ENCODE measurements at regions not wholly inside any gene's neighbourhood (a gene's known extent, or its start where the extent isn't known, plus 50 kb on each side); places are given as distances from the start of the nearest gene placed in this dataset.

GRCh38 chr6:152848919-152849318 is 98.3 kb downstream of the VIP start:
- no peak overlapping the region for H2AFZ ChIP-seq (ENCODE audit: low read length)
- H3K27ac ChIP-seq (ENCODE audit: low read depth, low read length): no peak overlapping the region
- CTCF ChIA-PET (ENCODE audit: partially characterized antibody): interaction anchor here (0.5 to 2.2 kb wide), 4 partner anchors 11 to 463 kb away, joined by 3 to 8 read pairs (median 6); no protein-coding TSS in a partner anchor
- POLR2A ChIA-PET (ENCODE audit: partially characterized antibody): interaction anchor here (0.8 kb wide), 1 partner anchor 63 kb away, joined by 3 read pairs; no protein-coding TSS in a partner anchor
- H3K14ac ChIP-seq (ENCODE audit: insufficient read length): no peak overlapping the region
- H3K4me2 ChIP-seq (ENCODE audit: insufficient read depth in 1 of 2, low read depth in 2 of 2, low read length in 2 of 2): no peak overlapping the region
- H2BK15ac ChIP-seq (ENCODE audit: low read length): no peak overlapping the region
- H2BK5ac ChIP-seq (ENCODE audit: low read depth, low read length): no peak overlapping the region
- H3K4me3 ChIP-seq (ENCODE audit: extremely low read depth in 1 of 4, insufficient read depth in 2 of 4, low read depth in 3 of 4, low read length in 4 of 4): no peak overlapping the region
- FAIRE-seq: no peak
- no peaks in the 10 kb centered on the region for H4K20me1 ChIP-seq (replicated peaks in 1 of 2; ENCODE audit: control insufficient read depth in 1 of 2, insufficient read depth in 2 of 2, low read length in 2 of 2)
- no peak overlapping the region for H3K18ac ChIP-seq (ENCODE audit: extremely low read depth, low read length)
- H2AK5ac ChIP-seq (ENCODE audit: low read depth, low read length): no peak overlapping the region
- no peaks in the 10 kb centered on the region for H3K4me1 ChIP-seq (replicated peaks in 1 of 4; ENCODE audit: control insufficient read depth in 3 of 4, insufficient read depth in 4 of 4, low read length in 3 of 4)
- no peak overlapping the region for H2BK20ac ChIP-seq (ENCODE audit: low read length)
- H3K79me1 ChIP-seq (ENCODE audit: low read depth, low read length): no peaks in the 10 kb centered on the region
- no peaks in the 10 kb centered on the region for H3K27me3 ChIP-seq (replicated peaks in 1 of 4; ENCODE audit: control insufficient read depth in 3 of 4, extremely low read depth in 1 of 4, insufficient read depth in 3 of 4, low read length in 3 of 4)
- H4K91ac ChIP-seq (replicated peaks; ENCODE audit: insufficient read length, low read length): no peak overlapping the region
- H3K23ac ChIP-seq (ENCODE audit: insufficient read length): no peak overlapping the region
- no peak overlapping the region for H4K8ac ChIP-seq (ENCODE audit: extremely low read depth, insufficient read depth, low read length)
- H4K5ac ChIP-seq (ENCODE audit: insufficient read length, low read depth, low read length): no peak overlapping the region
- H3K23me2 ChIP-seq (ENCODE audit: low read depth, low read length): no peaks in the 10 kb centered on the region
- no peaks in the 10 kb centered on the region for H3K79me2 ChIP-seq (ENCODE audit: control insufficient read depth in 1 of 2, insufficient read depth in 2 of 2, low read length in 2 of 2)
- TF ChIP-seq EZH2 (IDR thresholded peaks at IDR 0.05; ENCODE audit: low read depth, low read length, severe bottlenecking): no peak
- no peak for TF ChIP-seq CBX8 (IDR thresholded peaks at IDR 0.05; ENCODE audit: borderline replicate concordance, low read depth, low read length)
- TF ChIP-seq ZNF274 (IDR thresholded peaks at IDR 0.05; ENCODE audit: borderline replicate concordance, extremely low read depth, low read length): no peak
- TF ChIP-seq SP4 (IDR thresholded peaks at IDR 0.05; ENCODE audit: low read length): no peak
- TF ChIP-seq HDAC2 (IDR thresholded peaks at IDR 0.05; ENCODE audit: borderline replicate concordance in 1 of 2, low read depth in 2 of 2, low read length in 2 of 2): no peak
- no peak for TF ChIP-seq SP2 (IDR thresholded peaks at IDR 0.05; ENCODE audit: low read length)
- no peak for TF ChIP-seq TBP (IDR thresholded peaks at IDR 0.05; ENCODE audit: low read depth, low read length)
- no peak for TF ChIP-seq TAF1 (IDR thresholded peaks at IDR 0.05; ENCODE audit: low read depth, low read length)
- no peak overlapping the region for H2BK12ac ChIP-seq (ENCODE audit: low read depth, low read length)
- no peaks in the 10 kb centered on the region for H3K36me3 ChIP-seq (ENCODE audit: control insufficient read depth in 2 of 4, insufficient read depth in 4 of 4, low read length in 3 of 4)
- H3K56ac ChIP-seq (replicated peaks; ENCODE audit: insufficient read length, low read depth, low read length): no peak overlapping the region
- no peak overlapping the region for H2BK120ac ChIP-seq (replicated peaks; ENCODE audit: low read depth, low read length)
- H3K9me3 ChIP-seq (ENCODE audit: insufficient read depth in 2 of 2, low read depth in 1 of 2, low read length in 1 of 2): peaks cover 5 to 11% of the 10 kb centered on the region in 2 experiments; a peak in 3 of 4 replicates
- H3K4ac ChIP-seq (replicated peaks; ENCODE audit: insufficient read length, low read depth, low read length): no peak overlapping the region
- H3K9ac ChIP-seq (replicated peaks in 1 of 4; ENCODE audit: extremely low read depth in 1 of 4, low read depth in 3 of 4, low read length in 3 of 4): no peak overlapping the region
- DNase-seq (ENCODE audit: low read depth in 1 of 2, low spot score in 2 of 2): no peak
- 88% methylated on average over 3 of the region's 3 CpGs; no CpG with 5 or more reads in 1 of the 2 experiments for WGBS, 2 experiments (ENCODE audit: extremely low coverage in 1 of 2, insufficient coverage in 1 of 2, insufficient read length in 1 of 2, insufficient replicate concordance in 2 of 2, low coverage in 1 of 2, low lambda C conversion rate in 2 of 2, missing lambda C conversion rate in 1 of 2)

Measured in H1 (cell line).